ENCODE measurements at regions not wholly inside any gene's neighbourhood (a gene's known extent, or its start where the extent isn't known, plus 50 kb on each side); places are given as distances from the start of the nearest gene placed in this dataset.

GRCh38 chr9:135241381-135242048, 154.0 kb downstream of the OLFM1 start:
- DNase-seq = no peak

DNA sequence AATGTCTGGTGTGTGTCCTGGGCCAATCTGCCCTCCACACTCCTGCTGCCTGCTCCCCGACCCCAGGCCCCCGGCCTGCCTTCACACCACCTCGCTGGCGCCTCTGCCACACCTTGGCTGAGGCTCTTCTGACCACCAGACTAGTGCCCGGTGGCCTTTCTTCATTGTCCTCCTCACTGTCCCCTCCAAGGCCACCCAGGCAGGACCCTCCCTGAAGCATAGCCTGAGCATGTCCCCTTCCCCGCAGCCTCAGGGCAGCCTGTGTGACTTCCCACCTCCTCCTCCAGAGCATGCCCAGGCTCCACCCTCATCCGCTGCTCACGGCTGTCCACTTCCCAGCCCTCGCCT, 154.6 kb downstream of the OLFM1 start:
- DNase-seq = no peak

GRCh38 chr9:135242406-135242805, 154.9 kb downstream of the OLFM1 start:
- no peak for DNase-seq

DNA sequence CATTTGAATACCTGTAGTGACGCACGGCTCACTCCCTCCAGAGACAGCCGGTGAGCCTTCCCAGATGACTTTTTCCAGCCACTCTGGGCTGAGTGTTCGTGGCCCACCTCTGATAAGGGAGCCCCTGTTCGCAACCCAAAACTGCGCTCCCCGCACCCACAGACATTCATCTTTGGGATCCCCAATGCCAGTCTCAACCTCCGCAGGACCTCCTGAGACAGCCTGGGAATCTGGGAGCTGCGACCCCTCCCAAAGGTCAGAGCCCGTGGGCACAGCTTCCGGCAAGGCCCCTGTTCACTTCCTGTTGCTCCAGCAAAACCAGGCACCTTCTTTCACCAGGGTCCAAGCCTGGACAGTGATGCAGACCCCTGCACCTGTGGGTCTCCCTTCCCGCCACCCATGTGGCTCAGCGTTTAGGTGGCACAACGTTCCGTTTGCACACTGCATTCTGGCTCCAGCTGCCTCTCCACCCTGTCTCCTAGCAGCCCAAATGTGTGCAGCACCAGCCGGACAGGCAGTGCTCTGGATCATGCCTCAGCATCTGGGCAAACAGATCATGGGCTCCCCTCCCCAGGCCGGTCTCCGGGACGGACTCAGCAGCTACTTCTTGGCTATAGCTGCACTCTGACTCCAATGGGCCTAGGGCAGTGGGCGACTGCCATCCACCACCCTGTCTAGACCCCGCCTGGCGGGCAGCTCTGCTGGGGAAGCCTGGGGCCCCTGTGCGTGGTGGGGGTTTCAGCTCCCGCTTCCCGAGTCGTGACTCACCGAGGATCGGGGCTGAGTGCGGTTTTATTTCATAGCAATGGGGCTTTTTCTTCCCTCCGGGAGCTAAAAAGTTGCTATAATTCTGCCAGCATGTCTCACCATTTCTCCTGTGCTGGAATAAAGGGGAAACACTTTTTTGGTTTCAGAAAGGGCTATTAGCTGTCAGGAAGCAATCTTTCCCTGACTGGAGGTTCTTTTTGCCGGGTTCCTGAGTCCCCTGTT, 156.0 kb downstream of the OLFM1 start:
- no peak for DNase-seq

- no peak for DNase-seq
These were observed 157.1 kb downstream of the OLFM1 start for GRCh38 chr9:135244271-135245221.

DNA sequence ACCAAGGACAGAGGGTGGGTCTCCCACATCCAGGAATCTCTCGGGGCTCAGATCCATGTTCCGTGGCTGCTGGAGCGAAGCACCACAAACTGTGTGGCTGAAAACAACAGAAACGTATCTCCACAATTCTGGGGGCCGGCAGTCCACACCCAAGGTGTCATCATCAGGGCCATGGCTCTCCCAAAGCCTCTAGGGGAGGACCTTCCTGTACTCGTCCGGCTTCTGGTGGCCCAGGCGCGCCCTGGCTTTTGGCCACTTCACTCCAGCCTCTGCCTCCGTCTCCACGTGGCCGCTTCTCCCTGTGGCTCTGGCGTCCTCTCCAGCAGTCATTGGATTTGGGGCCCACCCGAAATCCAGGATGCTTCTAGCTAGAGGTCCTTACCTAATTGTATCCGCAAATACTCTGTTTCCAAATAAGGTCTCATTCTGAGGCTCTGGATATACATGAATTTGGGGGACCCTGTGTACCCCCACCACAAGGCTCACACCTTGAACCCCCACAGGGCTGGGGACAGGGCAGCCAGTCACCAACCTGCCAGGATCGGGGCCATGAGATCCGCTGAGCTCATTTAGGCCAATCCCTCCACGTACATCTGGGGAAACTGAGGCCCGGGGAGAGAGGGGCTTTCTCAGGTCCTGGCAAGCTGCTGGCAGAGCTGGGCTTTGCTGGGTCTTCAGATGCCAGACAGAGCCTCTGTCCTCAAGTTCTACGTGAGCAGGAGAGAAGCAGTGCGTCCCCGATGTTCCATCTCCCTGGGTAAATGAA, 158.2 kb downstream of the OLFM1 start:
- no peak for DNase-seq

- no peak for DNase-seq
These were observed 159.1 kb downstream of the OLFM1 start for GRCh38 chr9:135246248-135247205.

DNA sequence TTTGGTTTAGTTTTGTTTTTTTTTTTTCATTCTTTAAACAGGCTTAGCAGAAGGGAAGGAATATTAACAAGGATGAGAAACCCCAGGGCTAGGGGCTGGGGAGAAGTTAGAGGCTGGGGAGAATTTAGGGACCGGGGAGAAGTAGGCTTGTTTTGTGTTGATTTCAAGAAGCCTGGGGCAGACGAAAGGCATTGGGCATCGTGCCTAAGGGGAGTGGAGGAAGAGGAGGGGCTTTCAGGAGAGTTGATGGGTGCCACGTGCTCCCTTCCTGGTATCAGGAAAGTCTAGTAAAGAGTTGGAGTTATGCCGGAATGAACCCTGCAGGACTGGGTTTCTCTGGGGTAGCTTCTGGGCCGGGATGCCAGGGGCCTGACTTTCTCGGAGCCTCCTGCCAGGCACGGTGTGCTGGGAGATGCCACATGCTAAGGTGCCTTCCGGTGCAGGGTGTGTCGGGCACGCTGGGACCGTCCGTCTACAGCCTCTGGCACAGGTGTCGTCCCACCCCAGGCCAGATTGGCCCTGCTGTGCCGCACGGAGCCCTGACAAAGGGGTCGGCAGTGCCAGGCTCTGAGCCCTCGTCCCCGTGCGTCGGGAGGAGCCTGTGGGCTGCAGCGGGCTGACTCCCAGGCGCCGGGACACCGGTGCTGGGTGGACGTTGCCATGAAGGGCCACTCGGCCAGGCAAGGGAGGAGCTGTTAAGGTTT, 159.9 kb downstream of the OLFM1 start:
- DNase-seq = no peak

DNA sequence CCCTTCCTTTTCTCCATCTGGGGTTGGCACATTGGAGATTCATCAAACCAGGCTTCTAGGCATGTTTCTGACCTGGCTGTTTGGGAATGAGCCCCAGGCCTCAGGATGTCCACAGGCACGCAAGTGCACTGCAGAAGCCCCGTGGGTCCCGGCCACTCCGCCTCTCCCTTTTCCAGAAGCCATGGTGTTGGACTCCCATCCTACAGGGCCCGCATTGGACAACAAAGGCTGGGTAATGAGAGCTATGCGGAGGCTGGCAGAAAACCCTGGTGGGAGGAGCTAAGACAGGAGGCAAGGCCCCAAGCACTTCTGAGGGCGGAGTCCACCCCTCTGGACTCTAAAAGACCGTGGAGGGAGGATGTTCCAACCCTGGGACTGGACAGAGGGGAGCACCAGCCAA, 160.6 kb downstream of the OLFM1 start:
- no peak for DNase-seq

GRCh38 chr9:135248721-135249120, 161.3 kb downstream of the OLFM1 start:
- DNase-seq = no peak

GRCh38 chr9:135249191-135249590, 161.7 kb downstream of the OLFM1 start:
- DNase-seq = no peak

- DNase-seq = no peak
These were observed 162.2 kb downstream of the OLFM1 start for GRCh38 chr9:135249711-135250110.

DNA sequence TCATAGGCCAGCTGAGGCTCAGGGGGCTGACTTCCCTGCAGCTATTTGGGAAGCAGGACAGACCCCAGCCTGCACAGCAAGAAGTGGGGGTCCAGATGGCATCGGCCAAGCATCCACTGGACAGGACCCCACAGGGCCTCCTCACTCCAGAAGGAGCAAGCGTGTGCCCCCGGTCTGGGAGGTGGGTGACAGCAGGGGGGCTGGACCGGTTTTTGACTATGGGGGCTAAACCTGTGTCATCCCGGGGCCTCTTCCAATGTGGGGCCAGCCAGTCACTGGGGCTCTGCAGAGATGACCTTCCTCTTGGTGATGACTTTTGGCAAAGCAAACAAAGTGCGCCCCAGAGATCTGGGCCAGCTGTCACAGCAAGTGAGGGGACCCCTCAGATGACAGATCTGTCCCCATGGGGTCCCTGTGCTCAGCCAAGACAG, 163.9 kb downstream of the OLFM1 start:
- no peak for DNase-seq

- no peak for DNase-seq
These were observed 164.7 kb downstream of the OLFM1 start for GRCh38 chr9:135251996-135252760.

- no peak for DNase-seq
These were observed 165.5 kb downstream of the OLFM1 start for GRCh38 chr9:135252980-135253304.

DNA sequence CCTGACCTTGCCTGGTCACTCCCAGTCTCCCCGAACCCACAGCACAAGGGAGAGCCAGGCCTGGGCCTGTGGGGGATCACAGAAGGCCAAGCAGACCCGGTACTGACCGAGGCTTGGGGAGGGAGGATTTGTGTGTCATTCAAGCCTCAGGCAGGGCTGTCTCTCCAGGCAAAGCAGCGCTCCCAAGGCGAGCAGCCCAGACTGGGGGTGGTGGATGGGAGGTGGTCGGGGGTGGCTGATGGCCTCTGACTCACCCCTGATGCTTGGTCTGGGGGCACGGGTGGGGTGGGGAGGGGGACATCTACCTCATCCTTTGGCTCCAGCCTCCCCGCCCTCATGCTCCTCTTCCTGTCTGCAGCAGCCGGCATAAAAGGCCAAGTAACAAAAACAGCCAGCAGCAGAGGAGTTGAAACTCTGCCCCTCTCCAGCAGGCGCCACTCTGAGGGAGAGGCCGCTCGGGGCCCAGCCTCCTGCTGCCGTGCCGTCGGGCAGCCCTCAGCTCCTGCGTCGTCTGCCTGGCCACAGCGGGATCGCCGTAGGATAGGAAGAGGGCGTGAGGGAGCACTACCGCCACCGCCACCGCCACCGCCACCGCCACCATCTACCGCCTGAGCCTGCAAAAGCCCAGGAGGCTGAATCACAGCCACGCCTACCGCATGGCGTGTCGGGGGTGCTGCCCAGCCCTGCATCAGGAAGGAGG, 166.0 kb downstream of the OLFM1 start:
- DNase-seq = no peak

DNA sequence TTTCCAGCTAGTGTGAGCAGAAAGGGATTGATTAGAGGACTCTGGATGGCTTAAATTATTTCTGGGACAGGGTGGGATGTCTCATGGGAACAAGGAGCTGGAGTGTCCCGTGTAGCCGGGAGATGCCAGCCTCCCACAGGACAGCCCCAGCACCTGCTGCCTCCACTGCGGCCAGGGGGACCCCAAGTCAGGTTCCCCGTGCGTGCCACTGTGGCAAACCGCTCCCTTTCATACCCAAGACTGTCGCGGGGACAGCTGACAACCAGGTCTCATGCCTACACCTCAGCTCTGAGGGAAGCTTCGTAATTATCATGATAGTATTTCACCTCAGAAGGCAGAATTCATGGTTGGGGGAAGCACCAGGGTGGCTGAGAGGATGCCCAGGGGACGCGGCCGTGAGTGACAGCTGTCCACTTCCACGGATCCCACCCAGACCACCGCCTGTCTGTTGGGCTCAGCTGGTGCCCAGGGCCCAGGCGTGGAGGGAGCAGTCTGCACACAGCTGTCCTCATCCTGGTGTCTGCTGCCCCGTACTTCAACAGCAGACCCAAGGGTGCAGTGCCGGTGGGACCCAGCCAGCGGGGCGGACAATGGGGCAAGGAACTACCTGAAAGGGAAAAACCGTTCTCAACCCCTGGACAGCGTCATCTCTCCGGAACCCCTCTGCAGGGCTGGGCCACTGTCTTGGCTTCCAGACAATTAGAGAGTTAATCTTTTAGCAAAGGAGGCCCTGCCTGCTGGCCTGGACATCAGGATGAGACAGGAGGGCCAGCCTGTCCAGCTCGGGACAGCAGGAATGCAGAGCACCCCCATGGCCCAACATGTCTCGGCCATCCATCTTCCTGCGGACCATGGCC, 166.9 kb downstream of the OLFM1 start:
- DNase-seq = no peak
